ENCODE measurements at regions not wholly inside any gene's neighbourhood (a gene's known extent, or its start where the extent isn't known, plus 50 kb on each side); places are given as distances from the start of the nearest gene placed in this dataset.
"Not testable (repeated sequence)": the region's sequence is repeated elsewhere in the genome, so short reads cannot be mapped to it uniquely, and the experiment has no call there.

GRCh38 chr10:2918489-2918888 is 148.9 kb upstream of the PFKP start:
- no peak for DNase-seq

DNA sequence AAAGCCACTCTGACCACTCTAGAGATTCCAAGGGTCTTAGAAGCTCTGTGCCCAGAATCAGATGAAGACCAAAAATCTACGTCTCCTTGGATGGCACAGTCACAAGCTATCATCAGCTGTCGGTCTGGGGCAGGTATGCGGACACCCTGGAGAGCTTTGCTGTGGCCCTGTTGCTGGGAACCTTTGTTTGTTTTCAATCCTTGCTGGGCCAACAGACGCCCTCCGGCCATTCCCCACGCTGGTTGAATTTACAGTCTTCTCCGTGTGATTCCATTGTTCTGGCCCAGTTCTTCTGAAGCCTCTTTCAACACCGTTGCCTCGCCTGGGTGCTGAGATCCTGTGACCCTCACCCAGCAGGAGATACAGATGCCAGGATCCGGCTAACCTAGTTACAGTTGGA is 149.4 kb upstream of the PFKP start:
- no peak for DNase-seq

DNA sequence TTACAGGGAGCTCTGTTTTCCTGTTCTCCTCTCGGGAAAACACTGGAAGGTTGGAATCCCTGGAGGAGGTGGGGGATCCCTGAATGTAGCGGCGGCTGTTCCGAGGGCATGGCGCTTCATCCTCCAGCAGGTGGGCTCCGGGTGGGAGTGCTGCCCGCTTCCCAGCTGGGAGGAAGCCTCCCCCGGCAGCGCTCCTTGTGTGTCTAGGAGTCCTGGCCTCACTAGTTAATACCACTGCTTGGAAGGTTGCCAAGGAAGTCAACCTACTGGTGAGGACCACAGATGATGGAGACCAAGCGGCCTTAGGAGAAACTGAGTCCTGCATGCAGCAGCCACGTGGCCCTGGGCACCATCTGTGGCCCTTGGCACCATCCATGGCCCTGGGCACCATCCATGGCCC is 151.9 kb upstream of the PFKP start:
- DNase-seq: no peak

GRCh38 chr10:2914741-2915140 is 152.6 kb upstream of the PFKP start:
- DNase-seq: no peak

GRCh38 chr10:2913474-2913873 is 153.9 kb upstream of the PFKP start:
- no peak for DNase-seq

DNA sequence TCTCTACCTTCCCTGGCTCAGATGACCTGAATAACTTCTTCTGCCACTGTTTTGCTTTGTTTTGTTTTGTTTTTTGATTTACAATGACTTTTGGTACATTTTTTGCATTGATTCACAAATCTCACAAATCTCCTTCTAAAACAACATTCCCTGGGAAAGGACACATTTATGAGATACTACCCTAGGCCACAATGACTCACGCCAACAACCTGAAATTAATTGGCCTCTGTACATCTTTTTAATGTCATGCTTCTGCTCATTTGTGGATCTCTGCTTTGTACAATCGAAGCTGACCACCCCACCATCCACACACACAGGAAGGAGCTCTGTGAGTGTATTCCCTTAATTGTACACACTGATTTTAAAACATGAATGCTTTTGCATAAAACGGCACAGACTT is 156.7 kb upstream of the PFKP start:
- DNase-seq: no peak

GRCh38 chr10:2909921-2910320 is 157.4 kb upstream of the PFKP start:
- no peak for DNase-seq

- DNase-seq: no peak
Observed at GRCh38 chr10:2908851-2909630, 158.3 kb upstream of the PFKP start.

GRCh38 chr10:2906974-2907373 is 160.4 kb upstream of the PFKP start:
- no peak for DNase-seq

GRCh38 chr10:2905851-2906250 is 161.5 kb upstream of the PFKP start:
- no peak for DNase-seq

DNA sequence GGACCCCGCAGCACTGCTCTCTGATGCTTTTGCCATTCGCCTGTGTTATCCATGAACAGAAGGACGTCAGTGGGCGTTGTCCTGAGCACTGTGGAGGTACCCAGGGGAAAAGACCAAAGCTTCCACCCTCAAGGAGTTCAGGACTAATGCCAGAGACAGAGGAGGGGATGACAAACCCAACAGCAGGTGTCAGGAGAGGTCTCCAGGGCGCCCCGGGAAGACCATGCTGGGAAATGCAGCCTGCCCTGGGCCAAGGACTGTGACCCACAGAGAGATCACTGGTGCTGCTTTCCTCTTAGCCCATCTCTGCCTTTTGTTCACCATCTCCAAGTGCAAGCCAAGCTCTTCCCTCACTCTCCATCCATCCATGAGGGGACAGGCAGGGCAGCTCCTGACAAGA is 166.8 kb upstream of the PFKP start:
- no peak for DNase-seq

DNA sequence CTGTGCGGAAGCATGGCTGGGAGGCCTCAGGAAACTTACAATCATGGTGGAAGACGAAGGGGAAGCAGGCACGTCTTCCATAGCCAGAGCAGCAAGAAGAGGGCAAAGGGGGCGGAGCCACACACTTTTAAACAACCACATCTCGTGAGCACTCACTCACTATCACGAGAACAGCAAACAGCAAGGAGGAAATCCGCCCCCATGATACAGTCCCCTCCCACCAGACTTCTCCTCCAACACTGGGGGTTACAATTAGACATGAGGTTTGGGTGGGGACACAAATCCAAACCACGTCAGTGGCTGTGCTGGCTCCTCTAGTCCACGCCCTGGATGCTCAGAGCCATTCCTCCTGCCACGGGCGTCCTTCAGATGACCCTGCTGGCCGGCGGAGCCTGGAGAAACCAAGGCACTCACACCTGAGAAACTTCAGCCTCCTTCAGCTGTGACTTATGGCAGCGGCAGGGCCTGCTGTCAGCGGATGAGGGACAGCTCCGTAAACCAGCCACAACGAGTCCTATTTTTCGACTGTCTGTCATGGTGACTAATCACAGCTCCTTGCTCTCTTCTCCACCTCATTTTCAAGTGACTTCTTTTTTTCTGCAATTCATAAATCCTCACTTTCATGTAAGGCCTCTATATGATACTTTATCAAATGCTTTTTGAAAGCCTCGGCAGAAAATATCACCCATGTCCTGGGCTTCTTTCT is 167.9 kb upstream of the PFKP start:
- no peak for DNase-seq

- no peak for DNase-seq
Observed at GRCh38 chr10:2898509-2898860, 168.9 kb upstream of the PFKP start.

GRCh38 chr10:2897619-2898508 is 169.5 kb upstream of the PFKP start:
- DNase-seq: no peak

DNA sequence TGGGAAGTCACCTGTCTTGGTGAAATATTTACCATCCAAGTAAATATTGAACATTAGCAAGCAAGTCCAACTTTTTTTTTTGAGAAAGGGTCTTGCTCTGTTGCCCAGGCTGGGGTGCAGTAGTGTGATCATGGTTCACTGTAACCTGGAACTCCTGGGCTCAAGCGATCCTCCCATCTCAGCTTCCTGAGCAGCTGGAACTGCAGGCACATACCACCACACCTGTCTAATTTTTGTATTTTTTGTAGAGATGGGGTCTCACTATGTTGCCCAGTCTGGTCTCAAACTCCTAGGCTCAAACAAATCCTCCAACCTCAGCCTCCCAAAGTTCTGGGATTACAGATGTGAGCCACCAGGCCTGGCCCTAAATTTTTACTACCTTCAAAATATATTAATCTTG is 171.0 kb upstream of the PFKP start:
- DNase-seq: not testable (repeated sequence)

DNA sequence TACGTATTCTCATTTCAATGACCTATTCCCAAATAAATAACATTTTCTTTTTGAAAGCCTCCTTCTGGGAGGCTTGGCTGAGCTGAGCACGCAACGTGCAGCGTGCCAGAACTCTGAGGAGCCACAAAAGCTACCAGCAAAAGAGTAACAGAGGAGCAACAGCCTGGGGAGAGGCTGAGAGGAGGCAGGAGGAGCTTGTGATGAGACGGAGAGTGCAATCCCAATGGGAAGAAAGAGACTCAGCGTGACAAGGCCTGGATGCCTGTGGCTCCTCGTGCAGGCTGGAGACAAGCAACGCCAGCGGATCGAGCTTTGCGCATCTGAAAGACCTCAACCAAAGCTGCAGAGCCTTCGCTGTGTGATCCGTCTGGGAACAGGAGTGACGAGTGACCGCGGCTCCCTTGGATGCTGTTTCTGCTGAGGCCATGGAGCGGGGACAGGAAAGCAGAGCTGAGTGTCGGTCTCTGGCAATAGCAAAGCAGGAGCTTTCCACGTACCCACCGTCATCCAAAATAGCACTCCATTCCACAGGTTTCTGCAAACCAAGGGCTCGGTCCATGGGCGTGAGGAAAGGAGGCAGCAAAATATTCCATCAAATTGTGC is 171.7 kb upstream of the PFKP start:
- DNase-seq: no peak

DNA sequence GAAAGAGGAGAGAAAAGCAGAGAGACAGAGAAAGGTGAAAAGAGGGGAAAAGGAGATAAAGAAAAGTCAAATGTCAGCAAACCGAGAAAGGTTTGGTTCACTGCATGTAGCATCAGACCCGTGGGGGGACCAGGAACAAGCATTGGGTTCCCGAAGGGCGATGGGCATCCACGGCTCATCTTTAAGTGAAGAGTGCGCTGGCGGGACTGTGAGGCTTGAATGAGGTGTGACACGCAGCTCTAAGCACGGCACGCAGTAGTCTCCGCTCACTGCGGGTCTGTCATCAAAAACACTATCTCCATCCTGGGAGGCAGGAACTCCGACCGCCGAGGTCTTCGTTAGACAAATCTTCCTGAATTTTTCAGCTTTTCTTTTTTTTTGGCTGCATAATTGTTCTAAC is 173.4 kb upstream of the PFKP start:
- no peak for DNase-seq

GRCh38 chr10:2893158-2893845 is 174.0 kb upstream of the PFKP start:
- no peak for DNase-seq

- DNase-seq: no peak
Observed at GRCh38 chr10:2891770-2892124, 175.6 kb upstream of the PFKP start.

DNA sequence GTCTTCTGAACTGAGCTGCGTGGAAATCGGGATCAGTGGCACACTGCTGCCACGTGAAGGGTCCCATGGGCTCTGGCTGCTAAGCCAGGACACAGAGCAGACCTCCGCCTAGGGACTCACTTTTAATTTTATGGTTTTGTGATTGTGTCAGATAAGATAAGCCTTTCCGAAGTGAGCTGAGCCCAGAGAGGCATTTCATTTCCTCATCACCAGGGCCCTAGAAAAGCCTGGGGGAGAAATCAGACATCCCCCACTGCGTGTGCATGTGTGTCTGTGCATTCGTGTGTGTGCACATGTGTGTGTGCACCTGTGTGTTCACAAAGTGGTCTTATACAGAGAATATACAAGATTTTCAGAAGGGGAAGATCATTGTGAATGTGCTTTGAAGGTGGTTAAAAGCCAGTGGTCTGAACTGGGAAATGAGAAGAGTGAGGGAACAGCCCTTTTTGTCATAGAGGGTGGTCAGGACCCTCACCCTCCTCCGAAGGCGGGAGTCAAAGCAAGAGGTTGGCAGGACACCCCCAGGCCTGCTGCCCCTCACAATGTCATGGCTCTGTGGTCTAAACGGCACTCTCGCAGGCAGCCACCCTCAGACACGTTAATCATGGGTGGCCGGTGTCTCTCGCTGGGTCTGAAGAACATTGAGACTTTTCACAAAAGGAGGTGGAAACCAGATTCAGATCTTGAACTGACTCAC is 176.1 kb upstream of the PFKP start:
- no peak for DNase-seq

DNA sequence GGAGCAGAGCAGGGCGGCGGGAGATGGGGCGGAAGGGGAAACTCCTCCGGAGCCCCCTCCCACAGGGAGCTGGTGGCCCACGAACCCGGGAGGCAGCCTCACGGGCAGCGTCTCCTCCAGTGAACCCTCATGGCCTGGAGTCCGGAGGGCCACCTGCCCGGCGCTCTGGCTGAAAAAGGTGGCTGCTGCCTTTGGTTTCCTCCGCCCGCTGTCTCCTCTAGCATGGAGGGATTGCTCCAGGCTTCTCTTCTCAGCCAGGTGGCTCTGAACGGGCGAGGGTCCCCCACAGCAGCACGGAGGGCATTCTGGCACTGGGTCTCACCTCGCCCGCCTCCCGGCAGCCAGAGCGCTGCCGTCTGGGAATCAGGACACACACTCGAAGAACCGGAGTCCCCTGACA is 177.3 kb upstream of the PFKP start:
- DNase-seq: no peak

GRCh38 chr10:2888403-2889004 is 178.8 kb upstream of the PFKP start:
- DNase-seq: no peak
